Cardiac fibroblast (primary cell): ENCODE measurements at regions not wholly inside any gene's neighbourhood (a gene's known extent, or its start where the extent isn't known, plus 50 kb on each side); places are given as distances from the start of the nearest gene placed in this dataset.

Experiments used
- DNase-seq, 2 donors: peaks; one replicate each; pipeline versions ENCODE4 v3.0.0 to v3.0.0-alpha.2; 2010; ENCODE audit warnings: low read depth in 2 of 2
- H3K4me3 ChIP-seq, 2 donors: replicated peaks in 1 of 2; 1 replicate in 1 of 2; 2 replicates in 1 of 2; pipeline ENCODE4 v1.5.1; 2011; ENCODE audit warnings: low read depth in 2 of 2, low read length in 2 of 2, mild to moderate bottlenecking in 2 of 2, moderate library complexity in 1 of 2
- TF ChIP-seq, protein P1 (sequence below): IDR thresholded peaks from one replicate; pipeline ENCODE4 v1.5.1; 2011; ENCODE audit warnings: low read depth, mild to moderate bottlenecking, low read length, inconsistent platforms

DNA sequence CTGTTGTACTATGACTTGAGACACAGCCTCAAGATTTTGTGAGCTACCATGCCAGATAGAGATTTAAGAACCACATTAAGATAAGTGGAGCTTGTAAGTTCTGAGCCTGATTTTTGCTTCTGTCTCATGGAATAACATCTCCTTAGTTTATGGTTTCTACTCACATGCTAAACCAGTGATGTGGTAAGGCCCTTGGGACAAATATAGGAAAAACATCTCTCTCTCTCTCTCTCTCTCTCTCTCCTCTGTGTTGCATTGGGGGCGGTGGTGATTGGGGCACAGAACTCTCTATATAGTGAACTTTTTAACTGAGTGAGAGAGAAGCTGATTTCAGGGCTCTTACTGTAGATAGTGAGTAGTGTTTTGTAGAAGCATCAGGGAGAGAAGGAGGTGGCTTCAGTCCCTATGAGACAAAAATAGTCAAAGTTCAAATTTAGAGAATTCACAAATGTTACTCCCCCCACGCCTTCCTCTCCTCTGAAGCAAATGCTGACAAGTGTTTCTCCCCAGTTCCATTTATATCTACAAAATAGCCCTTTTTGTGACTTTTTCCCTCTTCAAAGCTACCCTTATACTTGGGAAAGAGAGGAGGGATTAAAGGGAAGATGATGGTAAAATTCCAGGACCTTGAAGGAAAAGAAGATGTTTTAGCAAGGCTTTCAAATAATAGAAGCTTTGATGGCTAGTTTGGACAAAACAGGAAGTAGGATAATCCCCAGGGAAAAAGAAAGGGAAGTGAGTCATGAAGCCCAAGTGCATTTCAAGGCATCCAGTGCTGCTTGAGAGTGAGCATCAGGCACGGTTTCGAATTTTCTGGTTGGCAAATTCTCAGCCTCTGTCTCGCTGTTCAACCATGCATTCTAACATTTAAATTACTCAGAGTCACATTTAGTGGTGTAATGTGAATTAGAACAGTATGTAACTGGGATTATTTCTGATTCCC lies 134.3 kb upstream of the AP1S2 start:
- no peak overlapping the region for H3K4me3 ChIP-seq
- TF ChIP-seq, protein P1, sequence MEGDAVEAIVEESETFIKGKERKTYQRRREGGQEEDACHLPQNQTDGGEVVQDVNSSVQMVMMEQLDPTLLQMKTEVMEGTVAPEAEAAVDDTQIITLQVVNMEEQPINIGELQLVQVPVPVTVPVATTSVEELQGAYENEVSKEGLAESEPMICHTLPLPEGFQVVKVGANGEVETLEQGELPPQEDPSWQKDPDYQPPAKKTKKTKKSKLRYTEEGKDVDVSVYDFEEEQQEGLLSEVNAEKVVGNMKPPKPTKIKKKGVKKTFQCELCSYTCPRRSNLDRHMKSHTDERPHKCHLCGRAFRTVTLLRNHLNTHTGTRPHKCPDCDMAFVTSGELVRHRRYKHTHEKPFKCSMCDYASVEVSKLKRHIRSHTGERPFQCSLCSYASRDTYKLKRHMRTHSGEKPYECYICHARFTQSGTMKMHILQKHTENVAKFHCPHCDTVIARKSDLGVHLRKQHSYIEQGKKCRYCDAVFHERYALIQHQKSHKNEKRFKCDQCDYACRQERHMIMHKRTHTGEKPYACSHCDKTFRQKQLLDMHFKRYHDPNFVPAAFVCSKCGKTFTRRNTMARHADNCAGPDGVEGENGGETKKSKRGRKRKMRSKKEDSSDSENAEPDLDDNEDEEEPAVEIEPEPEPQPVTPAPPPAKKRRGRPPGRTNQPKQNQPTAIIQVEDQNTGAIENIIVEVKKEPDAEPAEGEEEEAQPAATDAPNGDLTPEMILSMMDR: no peak
- peak; percentile 86 to 87 for DNase-seq

DNA sequence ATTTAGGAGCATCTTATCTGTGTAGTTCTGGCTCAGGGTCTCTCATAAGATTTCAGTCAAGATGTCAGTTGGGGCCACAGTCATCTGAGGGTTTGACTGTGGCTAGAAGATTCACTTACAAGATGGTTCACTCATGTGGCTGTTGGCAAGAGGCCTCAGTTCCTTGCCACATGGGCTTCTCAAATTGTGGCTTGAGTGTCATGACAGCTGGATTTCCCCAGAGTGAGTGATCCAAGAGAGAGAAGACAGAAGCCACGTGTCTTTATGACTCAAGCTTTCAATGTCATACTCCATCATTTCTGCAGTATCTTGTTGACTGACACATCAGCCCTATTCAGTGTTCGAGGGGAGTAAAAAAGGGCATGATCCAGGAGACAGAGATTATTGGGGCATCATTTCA lies 131.3 kb upstream of the AP1S2 start:
- TF ChIP-seq, protein P1: no peak
- peak in 1 of 2 donors; percentile 3 for DNase-seq
- no peak overlapping the region for H3K4me3 ChIP-seq

DNA sequence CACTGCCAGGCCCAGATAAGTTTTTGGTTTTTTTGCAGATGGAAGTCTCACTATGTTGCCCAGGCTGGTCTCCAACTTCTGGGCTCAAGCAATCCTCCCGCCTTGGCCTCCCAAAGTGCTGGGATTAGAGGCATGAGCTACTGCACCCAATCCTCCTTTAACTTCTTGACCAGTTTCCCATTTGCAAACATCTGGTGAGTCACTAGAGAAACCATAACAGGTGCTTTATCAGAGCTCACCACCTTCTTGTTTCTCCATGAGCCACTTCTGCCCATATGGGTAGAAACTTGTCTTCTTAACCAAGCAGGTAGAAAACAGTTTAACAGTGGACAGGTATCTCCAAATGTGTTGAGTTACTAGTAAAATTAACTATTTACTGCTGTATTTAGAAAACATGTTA lies 128.4 kb upstream of the AP1S2 start:
- TF ChIP-seq, protein P1: no peak
- H3K4me3 ChIP-seq: no peak overlapping the region
- DNase-seq: no peak

DNA sequence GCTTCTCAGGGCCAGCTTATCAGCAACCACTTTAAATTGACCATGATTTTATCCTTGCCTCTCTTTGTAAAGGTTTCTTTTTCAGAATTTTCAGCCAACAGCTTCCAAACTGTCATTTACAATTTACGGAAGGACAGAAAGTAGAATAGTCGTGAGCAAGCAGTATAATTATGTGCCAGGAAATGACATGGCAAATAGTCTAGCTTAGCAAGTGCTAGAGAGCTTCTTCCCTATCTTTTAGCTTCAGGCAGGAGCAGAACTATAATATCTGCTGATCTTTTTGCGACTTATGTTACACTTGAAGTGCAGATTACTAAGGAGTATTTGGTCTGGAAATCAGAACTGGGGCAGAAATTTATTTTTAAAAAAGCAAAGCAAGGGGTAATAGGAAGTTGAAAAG lies 123.0 kb upstream of the AP1S2 start:
- DNase-seq: no peak
- TF ChIP-seq, protein P1: no peak
- no peak overlapping the region for H3K4me3 ChIP-seq

DNA sequence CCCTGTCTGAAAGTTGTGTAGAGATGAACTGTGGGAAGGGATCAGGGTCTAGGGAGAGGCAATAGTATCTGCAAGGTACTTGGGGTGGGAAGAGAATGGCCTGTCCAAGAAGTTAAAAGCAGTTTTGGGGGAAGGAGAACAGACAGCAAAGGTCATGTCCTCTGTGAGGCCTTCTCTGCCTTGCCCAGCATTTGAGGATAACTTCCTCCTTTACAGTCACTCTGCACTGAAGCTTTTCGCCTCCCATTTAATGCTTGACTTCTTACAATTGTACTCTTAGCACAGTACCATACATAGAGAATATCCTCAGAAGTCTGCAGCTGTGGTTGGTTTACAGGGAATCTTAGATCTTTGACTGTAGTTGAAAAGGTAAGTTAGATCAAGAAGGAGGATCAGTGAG lies 121.8 kb upstream of the AP1S2 start:
- no peak overlapping the region for H3K4me3 ChIP-seq
- TF ChIP-seq, protein P1: no peak
- DNase-seq: no peak

DNA sequence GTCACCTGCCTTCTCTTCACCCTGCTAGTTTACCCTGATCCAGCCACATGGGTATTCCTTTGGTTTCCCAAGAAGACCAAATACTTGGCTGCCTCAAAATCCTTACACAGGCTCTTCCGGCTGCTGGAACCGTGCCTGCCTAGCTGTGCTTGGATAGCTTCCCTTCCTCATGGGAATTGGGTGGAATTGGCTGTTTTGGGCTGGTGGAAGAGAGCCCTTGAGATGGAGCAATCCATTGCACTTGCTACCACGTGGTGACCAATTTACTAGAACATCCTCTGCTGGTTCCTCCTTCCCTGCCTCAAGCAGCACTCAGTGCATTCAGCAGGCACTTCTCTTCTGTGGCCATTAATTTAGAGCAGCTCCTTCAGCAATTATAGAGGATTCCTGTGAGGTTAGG lies 119.3 kb upstream of the AP1S2 start:
- H3K4me3 ChIP-seq: no peak overlapping the region
- DNase-seq: peak; percentile 13 to 67
- TF ChIP-seq, protein P1: no peak
